WTC11 (cell line): ENCODE measurements at regions not wholly inside any gene's neighbourhood (a gene's known extent, or its start where the extent isn't known, plus 50 kb on each side); places are given as distances from the start of the nearest gene placed in this dataset.

Experiments
- ATAC-seq: fragments of 200-7000 bp; cut with Tn5 transposase; 2 replicates; pipeline ENCODE4 v1.10.0; 2021; ENCODE audit warnings: mild to moderate bottlenecking, moderate library complexity
- CTCF ChIA-PET: fragments of 300-600 bp; sonication (Branson Sonifier 250); formaldehyde crosslinking; loops from one replicate; lab custom pipeline; 2021; ENCODE audit warnings: antibody characterized with exemption; lab: Charles Lee
- POLR2A ChIA-PET: fragments of 350-600 bp; sonication (Branson Sonifier 250); formaldehyde crosslinking; loops from one replicate; lab custom pipeline; 2021; ENCODE audit warnings: antibody characterized with exemption; lab: Charles Lee
- DNase-seq: peaks from one replicate; pipeline ENCODE4 v3.0.0; 2021; ENCODE audit warnings: low spot score
- H3K27ac Mint-ChIP-seq: 2 replicates; pipeline ENCODE4 v1.8.0; 2021; ENCODE audit warnings: mixed read lengths
- H3K27me3 Mint-ChIP-seq: 2 replicates; pipeline ENCODE4 v1.8.0; 2021; ENCODE audit warnings: low read depth, mild to moderate bottlenecking, moderate library complexity, mixed read lengths
- H3K36me3 Mint-ChIP-seq: 2 replicates; pipeline ENCODE4 v1.8.0; 2021; ENCODE audit warnings: mixed read lengths
- H3K4me1 Mint-ChIP-seq: 2 replicates; pipeline ENCODE4 v1.8.0; 2022; ENCODE audit warnings: mixed read lengths
- H3K4me3 Mint-ChIP-seq: 2 replicates; pipeline ENCODE4 v1.8.0; 2021; ENCODE audit warnings: mild to moderate bottlenecking, moderate library complexity, mixed read lengths
- H3K9me3 Mint-ChIP-seq: 2 replicates; pipeline ENCODE4 v1.8.0; 2021; ENCODE audit warnings: mixed read lengths
- CREB1 ChIP-seq: sonication (generic); formaldehyde crosslinking; IDR thresholded peaks from 2 replicates; pipeline ENCODE4 v1.8.0; 2023; ENCODE audit warnings: mild to moderate bottlenecking, missing genetic modification reagents
- E2F4 ChIP-seq: sonication (generic); formaldehyde crosslinking; IDR thresholded peaks from 2 replicates; pipeline ENCODE4 v1.8.1; 2022; ENCODE audit warnings: low read depth, mild to moderate bottlenecking, moderate library complexity, missing genetic modification reagents, borderline replicate concordance
- ESRRA ChIP-seq: sonication (generic); formaldehyde crosslinking; IDR thresholded peaks from 2 replicates; pipeline ENCODE4 v1.8.1; 2022; ENCODE audit warnings: mild to moderate bottlenecking, missing genetic modification reagents, borderline replicate concordance
- GRHL2 ChIP-seq: fragments of 250-450 bp; sonication (Bioruptor Pico); IDR thresholded peaks from 2 replicates; pipeline ENCODE4 v1.8.0; 2022; ENCODE audit warnings: mild to moderate bottlenecking, moderate library complexity; ENCODE audit not compliant: insufficient replicate concordance, severe bottlenecking
- GTF2I ChIP-seq: fragments of 250-450 bp; sonication (Bioruptor Pico); conservative IDR thresholded peaks from 2 replicates; pipeline ENCODE4 v1.4.0; 2021; ENCODE audit warnings: mild to moderate bottlenecking
- NFYB ChIP-seq: sonication (generic); formaldehyde crosslinking; conservative IDR thresholded peaks from 2 replicates; pipeline ENCODE4 v1.8.0; 2022; ENCODE audit warnings: low read depth, missing genetic modification reagents
- NR1H2 ChIP-seq: sonication (generic); formaldehyde crosslinking; IDR thresholded peaks from 2 replicates; pipeline ENCODE4 v1.9.0; 2021; ENCODE audit warnings: mild to moderate bottlenecking, moderate library complexity, missing genetic modification reagents
- NR3C1 ChIP-seq: sonication (generic); formaldehyde crosslinking; conservative IDR thresholded peaks from 2 replicates; pipeline ENCODE4 v1.8.1; 2023; ENCODE audit warnings: low read depth, mild to moderate bottlenecking, missing genetic modification reagents
- OVOL2 ChIP-seq: fragments of 250-450 bp; sonication (Bioruptor Pico); IDR thresholded peaks from 2 replicates; pipeline ENCODE4 v1.9.0; 2021; ENCODE audit warnings: mild to moderate bottlenecking, borderline replicate concordance
- PRDM15 ChIP-seq: sonication (generic); formaldehyde crosslinking; IDR thresholded peaks from 2 replicates; pipeline ENCODE4 v1.8.0; 2022; ENCODE audit warnings: missing genetic modification reagents
- SMAD4 ChIP-seq: sonication (generic); formaldehyde crosslinking; IDR thresholded peaks from 2 replicates; pipeline ENCODE4 v1.8.0; 2022; ENCODE audit warnings: mild to moderate bottlenecking, missing genetic modification reagents
- USF2 ChIP-seq: sonication (generic); formaldehyde crosslinking; IDR thresholded peaks from 2 replicates; pipeline ENCODE4 v1.8.1; 2023; ENCODE audit warnings: mild to moderate bottlenecking, missing genetic modification reagents, moderate library complexity
- ZMAT4 ChIP-seq: fragments of 250-450 bp; sonication (Bioruptor Pico); IDR thresholded peaks from 2 replicates; pipeline ENCODE4 v1.9.0; 2021; ENCODE audit warnings: mild to moderate bottlenecking
- ZNF263 ChIP-seq: sonication (generic); formaldehyde crosslinking; IDR thresholded peaks from 2 replicates; pipeline ENCODE4 v1.8.1; 2022; ENCODE audit warnings: low read depth, mild to moderate bottlenecking, moderate library complexity, missing genetic modification reagents
- ZNF281 ChIP-seq: sonication (generic); formaldehyde crosslinking; IDR thresholded peaks from 2 replicates; pipeline ENCODE4 v1.8.0; 2023; ENCODE audit warnings: mild to moderate bottlenecking, missing genetic modification reagents
- ZNF423 ChIP-seq: fragments of 250-450 bp; sonication (Bioruptor Pico); IDR thresholded peaks from 2 replicates; pipeline ENCODE4 v2.1.2; 2022; ENCODE audit warnings: mild to moderate bottlenecking, moderate library complexity
- ZNF671 ChIP-seq: fragments of 250-450 bp; sonication (Bioruptor Pico); IDR thresholded peaks from 2 replicates; pipeline ENCODE4 v1.8.0; 2021; ENCODE audit warnings: mild to moderate bottlenecking

- Mint-ChIP-seq H3K9me3 (peaks cover 8% of the 10 kb centered on the region), H3K36me3 (no peaks in the 10 kb centered on the region), H3K27ac (no peak overlapping the region), H3K4me1 (no peaks in the 10 kb centered on the region), H3K4me3 (no peak overlapping the region), H3K27me3 (no peaks in the 10 kb centered on the region)
- ChIA-PET CTCF (no interaction called here), POLR2A (no interaction called here)
- ATAC-seq (no peak), DNase-seq (no peak)
- TF ChIP-seq NFYB (no peak), ZNF263 (CRISPR knock-in tag) (no peak), CREB1 (no peak), ZNF281 (CRISPR knock-in tag) (no peak), ZMAT4 (CRISPR knock-in tag) (no peak), NR1H2 (CRISPR knock-in tag) (no peak), E2F4 (CRISPR knock-in tag) (no peak), ESRRA (CRISPR knock-in tag) (no peak), USF2 (no peak), OVOL2 (CRISPR knock-in tag) (no peak), NR3C1 (no peak), GRHL2 (CRISPR knock-in tag) (no peak), SMAD4 (CRISPR knock-in tag) (no peak), GTF2I (CRISPR knock-in tag) (no peak), PRDM15 (CRISPR knock-in tag) (no peak), ZNF671 (CRISPR knock-in tag) (no peak), ZNF423 (CRISPR knock-in tag) (no peak)
Observed at GRCh38 chr7:25333296-25333928, 105.1 kb upstream of the NPVF start.
